ENCODE measurements at regions not wholly inside any gene's neighbourhood (a gene's known extent, or its start where the extent isn't known, plus 50 kb on each side); places are given as distances from the start of the nearest gene placed in this dataset.

DNA sequence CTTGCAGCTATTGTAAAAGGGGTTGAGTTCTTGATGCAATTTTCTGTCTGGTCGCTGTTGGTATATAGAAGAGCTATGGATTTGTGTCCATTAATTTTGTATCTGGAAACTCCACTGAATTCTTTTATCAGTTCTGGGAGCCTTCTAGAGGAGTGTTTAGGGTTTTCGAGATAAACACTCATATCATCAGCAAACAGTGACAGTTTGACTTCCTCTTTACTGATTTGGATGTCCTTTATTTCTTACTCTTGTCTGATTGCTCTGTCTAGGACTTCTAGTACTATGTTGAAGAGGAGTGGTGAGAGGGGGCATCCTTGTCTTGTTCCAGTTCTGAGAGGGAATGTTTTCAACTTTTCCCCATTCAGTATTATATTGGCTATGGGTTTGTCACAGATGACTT is 120.8 kb upstream of the SSTR4 start:
- peaks cover 2% of the 10 kb centered on the region for H3K27me3 Mint-ChIP-seq
- H3K4me1 Mint-ChIP-seq = no peaks in the 10 kb centered on the region
- peaks cover 1% of the 10 kb centered on the region for H3K9me3 Mint-ChIP-seq
- ATAC-seq (ENCODE audit: low read depth) (no peak), DNase-seq (ENCODE audit: low spot score in 2 of 2) (no peak)
- no peak overlapping the region for H3K27ac Mint-ChIP-seq
- no peak overlapping the region for H3K4me3 Mint-ChIP-seq
- H3K36me3 Mint-ChIP-seq = no peaks in the 10 kb centered on the region

- peaks cover 2% of the 10 kb centered on the region for H3K27me3 Mint-ChIP-seq
- no peaks in the 10 kb centered on the region for H3K36me3 Mint-ChIP-seq
- no peak overlapping the region for H3K27ac Mint-ChIP-seq
Observed at GRCh38 chr20:22915512-22915911, 119.6 kb upstream of the SSTR4 start.

DNA sequence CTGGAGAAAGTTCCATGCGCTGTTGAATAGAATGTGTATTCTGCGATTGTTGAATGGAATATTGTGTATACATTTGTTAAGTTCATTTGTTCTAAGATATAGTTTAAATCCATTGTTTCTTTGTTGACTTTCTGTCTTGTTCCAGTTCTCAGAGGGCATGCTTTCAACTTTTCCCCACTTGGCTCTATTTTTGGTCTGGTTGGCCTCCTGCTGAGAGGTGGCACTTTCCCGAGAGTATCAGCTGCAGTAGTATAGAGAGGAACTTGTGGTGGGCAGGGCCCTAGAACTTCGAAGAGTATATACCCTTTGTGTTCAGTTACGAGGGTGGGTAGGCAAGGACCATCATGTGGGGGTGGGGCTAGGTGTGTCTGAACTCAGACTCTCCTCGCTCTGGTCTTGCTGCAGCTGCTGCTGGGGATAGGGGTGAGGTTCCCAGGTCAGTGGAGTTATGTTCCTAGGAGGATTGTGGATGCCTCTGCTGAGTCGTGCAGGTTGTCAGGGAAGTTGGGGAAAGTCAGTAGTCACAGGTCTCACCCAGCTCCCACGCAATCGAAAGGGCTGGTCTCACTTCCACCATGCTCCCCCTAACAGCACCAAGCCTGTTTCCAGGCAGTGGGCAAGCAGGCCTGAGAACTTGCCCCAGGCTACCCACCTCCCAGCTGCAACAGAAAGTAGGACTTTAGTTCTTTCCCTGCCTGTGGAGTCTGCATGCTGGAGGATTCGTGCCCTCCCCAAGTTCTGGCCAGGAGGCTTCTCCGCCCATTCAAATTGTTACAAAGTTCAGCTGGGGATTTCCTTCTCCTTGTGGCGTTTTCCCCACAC is 118.9 kb upstream of the SSTR4 start:
- Mint-ChIP-seq H3K4me3 (no peak overlapping the region), H3K4me1 (no peaks in the 10 kb centered on the region), H3K27ac (no peak overlapping the region), H3K36me3 (no peaks in the 10 kb centered on the region), H3K27me3 (peaks cover 2% of the 10 kb centered on the region), H3K9me3 (peaks cover 1% of the 10 kb centered on the region)
- DNase-seq (ENCODE audit: low spot score in 2 of 2) (no peak), ATAC-seq (ENCODE audit: low read depth) (no peak)

More at GRCh38 chr20:22915512-22915911, 119.6 kb upstream of the SSTR4 start:
- Mint-ChIP-seq H3K9me3 (peaks cover 1% of the 10 kb centered on the region), H3K4me1 (no peaks in the 10 kb centered on the region), H3K4me3 (no peak overlapping the region)
- ATAC-seq (ENCODE audit: low read depth) (no peak), DNase-seq (ENCODE audit: low spot score in 2 of 2) (no peak)

DNA sequence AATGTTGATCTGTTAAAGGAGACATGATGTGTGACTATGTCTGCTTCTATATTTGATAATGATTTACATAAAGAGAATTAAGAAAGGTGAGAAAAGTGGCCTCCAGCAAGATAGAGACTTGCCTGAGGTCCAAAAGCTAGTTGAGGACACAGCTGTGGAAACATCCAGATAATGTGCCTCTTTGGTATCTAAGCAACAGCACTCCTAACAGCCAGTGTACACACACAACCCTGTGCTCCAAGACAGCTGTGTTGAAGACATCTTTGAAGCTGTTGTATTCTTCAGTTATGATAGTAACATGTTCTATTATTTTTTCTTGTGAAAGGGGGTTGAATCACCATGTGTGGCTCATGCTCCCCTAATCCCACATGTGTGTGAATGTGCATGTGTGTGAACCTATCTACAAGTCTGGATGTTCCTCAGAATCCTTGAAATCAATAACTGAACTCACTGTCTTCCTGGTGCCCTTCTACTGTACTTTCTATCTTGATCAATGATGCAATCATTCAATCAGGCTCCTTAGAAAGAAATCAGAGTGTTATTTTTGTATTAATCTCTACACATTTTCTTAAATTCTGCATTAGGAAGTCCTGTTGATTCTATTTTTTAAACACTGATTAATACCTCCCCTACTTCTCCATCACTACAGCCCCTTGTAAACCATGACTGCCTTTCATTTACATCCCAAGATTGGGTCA is 116.7 kb upstream of the SSTR4 start:
- H3K27ac Mint-ChIP-seq = no peak overlapping the region
- ATAC-seq (ENCODE audit: low read depth) (no peak), DNase-seq (ENCODE audit: low spot score in 2 of 2) (no peak)
- peaks cover 2% of the 10 kb centered on the region for H3K27me3 Mint-ChIP-seq
- peaks cover 3% of the 10 kb centered on the region for H3K9me3 Mint-ChIP-seq
- H3K36me3 Mint-ChIP-seq = no peaks in the 10 kb centered on the region
- no peaks in the 10 kb centered on the region for H3K4me1 Mint-ChIP-seq
- H3K4me3 Mint-ChIP-seq = no peak overlapping the region

DNA sequence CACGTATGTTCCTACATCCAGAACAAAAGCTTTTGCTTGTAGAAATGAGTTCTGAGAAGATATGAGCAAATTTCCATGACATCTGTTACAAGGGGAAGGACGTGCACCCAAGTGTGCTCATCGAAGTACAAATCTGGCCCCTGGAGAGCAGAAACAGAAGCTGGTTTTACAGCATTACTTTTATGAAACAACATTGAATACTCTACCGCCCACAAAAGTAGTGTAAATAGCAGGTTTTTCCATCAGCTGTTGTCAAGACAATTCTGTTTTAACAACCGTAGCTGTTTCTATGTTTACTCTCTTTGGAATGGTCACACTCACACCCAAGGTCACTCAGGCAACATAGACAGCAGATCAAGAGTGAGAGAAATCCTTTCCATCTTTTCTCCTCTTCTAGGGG is 114.2 kb upstream of the SSTR4 start:
- Mint-ChIP-seq H3K4me3 (no peak overlapping the region), H3K9me3 (peaks cover 3% of the 10 kb centered on the region), H3K4me1 (no peaks in the 10 kb centered on the region), H3K36me3 (no peaks in the 10 kb centered on the region), H3K27ac (no peak overlapping the region), H3K27me3 (peaks cover 2% of the 10 kb centered on the region)
- no peak for ATAC-seq (ENCODE audit: low read depth)
- DNase-seq (ENCODE audit: low spot score in 2 of 2) = no peak

DNA sequence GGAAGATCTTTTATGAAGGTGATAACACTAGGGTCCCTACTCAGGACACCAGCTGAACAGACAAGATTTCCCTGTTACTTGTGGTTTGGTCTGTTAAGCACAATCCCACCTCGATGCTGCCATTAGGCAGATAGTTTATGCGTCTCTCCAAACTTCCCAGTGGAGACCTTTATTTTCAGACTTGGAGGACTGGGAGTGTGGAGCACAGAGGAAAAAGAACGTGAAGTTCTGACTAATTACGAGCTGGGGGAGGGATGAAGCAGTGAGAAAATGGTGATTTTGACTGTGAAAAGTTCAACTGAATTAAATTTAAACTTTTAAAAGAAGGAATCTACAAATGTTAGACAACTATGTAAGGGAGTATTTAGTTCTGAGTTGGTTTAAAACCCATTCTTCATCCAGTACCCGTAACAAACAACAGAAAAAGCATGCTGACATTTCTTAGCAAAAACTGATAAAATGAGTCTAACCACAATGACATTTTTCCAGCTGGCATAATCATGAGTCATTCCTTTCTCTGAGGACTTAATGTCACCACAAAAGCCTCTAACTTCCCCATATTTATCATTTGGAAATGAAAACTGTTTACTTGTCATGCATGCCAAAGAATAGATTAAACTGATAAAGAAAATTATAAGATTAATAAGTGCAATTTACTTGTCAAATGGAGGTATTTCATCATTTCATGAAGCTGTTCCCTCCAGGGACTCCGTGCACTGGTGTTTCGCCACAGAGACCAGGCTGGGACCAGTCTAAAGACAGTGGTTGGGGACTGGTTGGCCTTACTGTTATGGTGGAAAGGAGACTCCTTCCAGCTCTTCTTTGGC is 113.3 kb upstream of the SSTR4 start:
- H3K27me3 Mint-ChIP-seq = peaks cover 2% of the 10 kb centered on the region
- ATAC-seq (ENCODE audit: low read depth) (no peak), DNase-seq (ENCODE audit: low spot score in 2 of 2) (no peak)
- H3K4me3 Mint-ChIP-seq = no peak overlapping the region
- H3K4me1 Mint-ChIP-seq = no peaks in the 10 kb centered on the region
- H3K27ac Mint-ChIP-seq = no peak overlapping the region
- H3K36me3 Mint-ChIP-seq = no peaks in the 10 kb centered on the region
- peaks cover 6% of the 10 kb centered on the region for H3K9me3 Mint-ChIP-seq

DNA sequence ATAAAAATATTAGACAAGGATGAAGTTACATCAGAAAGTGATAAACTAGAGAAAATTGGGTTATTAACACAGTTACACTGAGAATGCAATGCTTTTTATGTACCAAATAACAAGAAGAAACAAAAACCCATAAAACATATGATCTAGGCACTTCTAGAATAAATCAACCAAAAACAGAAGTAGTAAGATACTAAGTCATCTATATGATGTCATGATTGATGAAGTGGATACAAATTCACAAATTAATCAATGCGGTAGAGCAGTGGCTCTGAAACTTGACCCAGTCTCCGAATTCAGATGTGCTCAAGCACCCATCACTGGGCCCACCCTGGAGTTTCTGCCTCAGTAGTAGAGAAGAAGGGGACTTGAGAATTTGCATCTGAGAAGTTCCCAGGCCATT is 112.1 kb upstream of the SSTR4 start:
- Mint-ChIP-seq H3K27me3 (peaks cover 2% of the 10 kb centered on the region), H3K9me3 (peaks cover 7% of the 10 kb centered on the region), H3K36me3 (no peaks in the 10 kb centered on the region), H3K4me1 (no peaks in the 10 kb centered on the region), H3K27ac (no peak overlapping the region), H3K4me3 (no peak overlapping the region)
- DNase-seq (ENCODE audit: low spot score in 2 of 2) = no peak
- no peak for ATAC-seq (ENCODE audit: low read depth)

- H3K27ac Mint-ChIP-seq = no peak overlapping the region
- H3K4me3 Mint-ChIP-seq = no peak overlapping the region
Observed at GRCh38 chr20:22924046-22924737, 110.9 kb upstream of the SSTR4 start.

DNA sequence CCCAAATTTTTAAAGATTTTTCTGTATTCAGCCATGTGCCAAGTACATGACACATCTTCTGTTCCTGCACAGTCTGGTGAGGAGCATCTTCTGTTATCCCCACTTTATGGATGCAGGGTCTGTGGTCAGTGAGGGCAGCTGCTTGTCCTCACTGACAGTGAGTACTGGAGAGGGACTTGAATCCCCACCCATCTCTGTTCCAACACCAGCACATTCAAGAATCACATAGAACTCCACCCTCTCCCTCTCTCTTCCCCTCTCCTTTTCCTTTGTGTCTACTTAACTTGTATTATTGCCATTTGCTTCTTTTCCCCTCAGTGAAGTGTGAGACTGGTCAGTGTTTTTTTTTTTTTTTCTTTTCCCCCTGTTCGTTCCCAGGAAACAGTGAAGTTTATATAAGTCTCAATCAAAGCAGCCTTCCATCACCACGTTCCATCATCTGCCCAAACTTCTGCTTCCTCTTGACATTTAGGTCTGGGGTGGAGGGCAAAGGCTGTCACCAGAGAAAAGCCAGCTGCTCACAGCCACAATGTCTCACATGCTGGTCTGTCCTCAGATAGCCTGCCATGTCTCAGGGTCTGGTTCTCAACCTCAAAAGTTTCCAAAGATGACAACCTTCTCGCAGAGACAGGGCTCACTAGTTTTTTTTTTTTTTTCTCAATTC is 110.0 kb upstream of the SSTR4 start:
- Mint-ChIP-seq H3K4me1 (no peaks in the 10 kb centered on the region), H3K4me3 (no peak overlapping the region), H3K27ac (no peak overlapping the region), H3K36me3 (no peaks in the 10 kb centered on the region), H3K9me3 (peaks cover 5% of the 10 kb centered on the region), H3K27me3 (no peaks in the 10 kb centered on the region)
- no peak for DNase-seq (ENCODE audit: low spot score in 2 of 2)
- no peak for ATAC-seq (ENCODE audit: low read depth)

More at GRCh38 chr20:22924046-22924737, 110.9 kb upstream of the SSTR4 start:
- Mint-ChIP-seq H3K4me1 (no peaks in the 10 kb centered on the region), H3K9me3 (peaks cover 5% of the 10 kb centered on the region), H3K27me3 (no peaks in the 10 kb centered on the region), H3K36me3 (no peaks in the 10 kb centered on the region)
- DNase-seq (ENCODE audit: low spot score in 2 of 2) (no peak), ATAC-seq (ENCODE audit: low read depth) (no peak)

DNA sequence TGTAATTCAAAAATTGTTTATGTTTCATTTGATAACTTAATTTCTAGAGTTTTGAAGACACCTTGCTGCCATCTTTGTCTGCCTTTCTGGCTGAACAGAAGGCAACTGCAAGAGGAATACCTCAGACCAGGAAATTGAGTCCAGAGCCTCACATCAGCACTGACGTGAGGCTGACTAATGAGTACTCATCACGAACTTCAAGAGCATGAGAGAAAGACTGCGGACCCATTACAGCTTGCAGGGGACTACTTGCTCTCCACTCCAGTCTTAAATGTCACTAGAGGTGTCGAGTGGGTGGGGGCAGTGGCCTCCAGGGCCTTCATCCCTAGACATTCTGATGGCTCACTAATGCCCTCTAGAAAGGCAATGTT is 109.5 kb upstream of the SSTR4 start:
- no peak overlapping the region for H3K4me3 Mint-ChIP-seq
- DNase-seq (ENCODE audit: low spot score in 2 of 2) (no peak), ATAC-seq (ENCODE audit: low read depth) (no peak)
- peaks cover 5% of the 10 kb centered on the region for H3K9me3 Mint-ChIP-seq
- H3K27ac Mint-ChIP-seq = no peak overlapping the region
- H3K4me1 Mint-ChIP-seq = no peaks in the 10 kb centered on the region
- H3K36me3 Mint-ChIP-seq = no peaks in the 10 kb centered on the region
- no peaks in the 10 kb centered on the region for H3K27me3 Mint-ChIP-seq

DNA sequence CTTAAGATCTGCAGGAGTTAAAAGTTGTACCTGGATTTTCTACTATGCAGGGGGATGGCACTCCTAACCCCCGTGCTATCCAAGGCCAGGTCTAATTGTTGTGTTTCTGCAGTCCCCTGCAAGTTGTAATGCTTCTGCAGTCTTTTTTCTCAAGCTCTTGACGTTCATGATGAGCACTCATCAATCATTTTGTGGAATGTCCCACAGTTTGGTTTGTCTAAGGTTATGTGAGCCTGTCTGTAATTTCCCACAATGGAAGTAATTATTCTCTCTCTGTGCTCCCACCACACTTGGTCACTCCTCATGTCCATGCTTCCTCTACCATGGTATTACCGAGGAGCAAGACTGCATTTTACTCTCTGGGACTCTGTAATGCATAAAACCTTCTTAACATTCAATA is 107.6 kb upstream of the SSTR4 start:
- peaks cover 5% of the 10 kb centered on the region for H3K9me3 Mint-ChIP-seq
- ATAC-seq (ENCODE audit: low read depth) (no peak), DNase-seq (ENCODE audit: low spot score in 2 of 2) (no peak)
- H3K4me1 Mint-ChIP-seq = no peaks in the 10 kb centered on the region
- no peak overlapping the region for H3K4me3 Mint-ChIP-seq
- H3K27ac Mint-ChIP-seq = no peak overlapping the region
- no peaks in the 10 kb centered on the region for H3K27me3 Mint-ChIP-seq
- H3K36me3 Mint-ChIP-seq = no peaks in the 10 kb centered on the region

GRCh38 chr20:22928679-22929078 is 106.4 kb upstream of the SSTR4 start:
- H3K4me3 Mint-ChIP-seq = no peak overlapping the region
- H3K36me3 Mint-ChIP-seq = no peaks in the 10 kb centered on the region
- no peaks in the 10 kb centered on the region for H3K4me1 Mint-ChIP-seq
- H3K27me3 Mint-ChIP-seq = no peaks in the 10 kb centered on the region
- H3K27ac Mint-ChIP-seq = no peak overlapping the region
- H3K9me3 Mint-ChIP-seq = peaks cover 4% of the 10 kb centered on the region
- DNase-seq (ENCODE audit: low spot score in 2 of 2) = no peak
- no peak for ATAC-seq (ENCODE audit: low read depth)

DNA sequence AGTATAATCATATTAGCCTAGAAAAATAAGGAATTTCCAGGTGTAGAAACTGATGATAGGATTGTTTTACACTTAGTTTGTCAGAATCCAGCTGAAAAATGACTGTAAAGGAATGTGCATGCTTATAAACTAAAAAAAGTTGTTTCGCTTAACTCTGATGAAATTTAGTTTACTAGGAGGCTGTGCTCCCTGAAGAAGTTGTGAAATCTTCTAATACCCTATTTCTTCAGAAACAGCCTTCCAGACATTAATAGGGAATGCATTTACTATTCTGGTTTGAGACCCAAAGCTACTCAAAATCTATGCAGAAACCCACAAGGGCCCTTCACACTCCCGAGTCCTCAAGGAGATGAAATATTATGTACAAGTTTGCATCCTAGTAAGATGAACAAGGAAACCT is 105.5 kb upstream of the SSTR4 start:
- no peak for ATAC-seq (ENCODE audit: low read depth)
- Mint-ChIP-seq H3K9me3 (peaks cover 7% of the 10 kb centered on the region), H3K4me3 (no peak overlapping the region), H3K27me3 (no peaks in the 10 kb centered on the region), H3K36me3 (no peaks in the 10 kb centered on the region), H3K27ac (no peak overlapping the region), H3K4me1 (no peaks in the 10 kb centered on the region)
- no peak for DNase-seq (ENCODE audit: low spot score in 2 of 2)
